ENCODE measurements at regions not wholly inside any gene's neighbourhood (a gene's known extent, or its start where the extent isn't known, plus 50 kb on each side); places are given as distances from the start of the nearest gene placed in this dataset.

DNA sequence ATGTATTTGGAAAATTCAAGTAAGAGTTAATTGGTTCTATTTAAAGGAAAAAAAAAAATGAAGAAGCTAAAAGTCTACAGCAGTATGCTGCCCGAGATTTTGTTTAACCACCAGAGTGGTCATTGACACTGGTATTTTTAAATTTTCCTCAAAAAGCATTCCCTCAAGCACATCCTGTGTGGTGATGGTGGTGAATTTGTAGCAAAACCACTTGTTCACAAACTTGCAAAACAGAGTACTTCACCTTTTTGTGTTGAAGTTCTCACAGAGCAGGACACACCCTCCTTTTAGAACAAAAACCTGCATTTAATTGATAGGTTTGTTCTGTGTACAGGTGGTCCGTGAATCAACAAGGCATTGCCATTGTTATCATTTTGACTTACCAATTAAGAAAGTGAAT is 374.2 kb downstream of the EFNA5 start:
- POLR2A ChIA-PET (ENCODE audit: unreplicated experiment), result no interaction called here
- H2BK5ac ChIP-seq (ENCODE audit: low read depth, low read length, poor library complexity, severe bottlenecking), result no peak overlapping the region
- no peak for ATAC-seq (ENCODE audit: low read depth)
- H2BK20ac ChIP-seq (ENCODE audit: low read depth, low read length), result no peak overlapping the region
- intact Hi-C loops (cut with micrococcal nuclease), result no loop called here
- WGBS, 2 experiments (ENCODE audit: extremely low coverage in 2 of 2, insufficient read length in 1 of 2), result no CpG with 5 or more reads among the region's 2 CpGs
- H4K5ac ChIP-seq (ENCODE audit: low read depth, low read length), result no peak overlapping the region
- H3K14ac ChIP-seq (replicated peaks; ENCODE audit: low read depth, low read length), result no peak overlapping the region
- no peak overlapping the region for H3K18ac ChIP-seq (ENCODE audit: low read depth, low read length)
- no peak overlapping the region for H3K4me2 ChIP-seq (ENCODE audit: low read depth, low read length)
- in situ Hi-C loops (cut with MboI; ENCODE audit: low sequenced_read_pairs), result no loop called here
- H2AK9ac ChIP-seq (replicated peaks; ENCODE audit: low read depth, low read length, poor library complexity), result no peak overlapping the region
- no peak overlapping the region for H2AK5ac ChIP-seq (ENCODE audit: low read depth, low read length)
- H3K79me1 ChIP-seq (ENCODE audit: low read depth in 1 of 2, low read length in 2 of 2), result no peaks in the 10 kb centered on the region
- H3K23ac ChIP-seq (ENCODE audit: low read depth, low read length), result no peak overlapping the region
- H3K4ac ChIP-seq (ENCODE audit: low read depth, low read length), result no peak overlapping the region
- no peaks in the 10 kb centered on the region for H3K27me3 ChIP-seq (ENCODE audit: control insufficient read depth, insufficient read depth, low read length)
- H3K56ac ChIP-seq (ENCODE audit: extremely low read depth, insufficient read depth, low read length), result no peak overlapping the region
- H3K9me1 ChIP-seq (ENCODE audit: insufficient read depth, low read length), result no peaks in the 10 kb centered on the region
- no TSS peak for BruUV-seq (replicated peaks)
- dilution Hi-C loops (cut with HindIII; ENCODE audit: low sequenced_read_pairs, unreplicated experiment), result no loop called here
- CTCF ChIA-PET, result interaction anchor here (0.7 kb wide), 1 partner anchor 575 kb away, joined by 3 read pairs; no protein-coding TSS in a partner anchor
- H2AFZ ChIP-seq (replicated peaks; ENCODE audit: low read length, poor library complexity), result no peak overlapping the region
- DNase-seq, result no peak
- no peaks in the 10 kb centered on the region for H3K9me3 ChIP-seq (ENCODE audit: control insufficient read depth, insufficient read depth, low read length)
- no peak overlapping the region for H4K8ac ChIP-seq (ENCODE audit: low read depth in 2 of 2, low read length in 2 of 2)
- H3K4me3 ChIP-seq (ENCODE audit: insufficient read depth, low read depth, low read length), result no peak overlapping the region
- no peak overlapping the region for H3K27ac ChIP-seq (ENCODE audit: insufficient read depth, low read length)
- no peaks in the 10 kb centered on the region for H4K20me1 ChIP-seq (ENCODE audit: insufficient read depth, low read length)
- no peaks in the 10 kb centered on the region for H3K36me3 ChIP-seq (ENCODE audit: control insufficient read depth, insufficient read depth, low read length)
- H3K4me1 ChIP-seq (ENCODE audit: control insufficient read depth, insufficient read depth, low read length), result peaks cover 2% of the 10 kb centered on the region; the same call in 1 of the 2 replicates
- TF ChIP-seq FOS (IDR thresholded peaks at IDR 0.05; ENCODE audit: low read depth, low read length) (no peak), RAD21 (IDR thresholded peaks at IDR 0.05; ENCODE audit: low read length) (no peak), RFX5 (IDR thresholded peaks at IDR 0.05; ENCODE audit: low read depth, low read length) (no peak), POLR2A (IDR thresholded peaks at IDR 0.05; ENCODE audit: low read depth, low read length) (no peak), MXI1 (IDR thresholded peaks at IDR 0.05; ENCODE audit: borderline replicate concordance, low read depth, low read length) (no peak), MAZ (IDR thresholded peaks at IDR 0.05; ENCODE audit: borderline replicate concordance, low read depth, low read length) (no peak), CHD1 (IDR thresholded peaks at IDR 0.05; ENCODE audit: low read depth, low read length) (no peak), BHLHE40 (IDR thresholded peaks at IDR 0.05; ENCODE audit: low read depth, low read length) (no peak), NFE2L2 (IDR thresholded peaks at IDR 0.05; ENCODE audit: low read depth, low read length) (no peak), MAFK (IDR thresholded peaks at IDR 0.05; ENCODE audit: low read depth, low read length) (no peak), CTCF (conservative IDR thresholded peaks at IDR 0.05; ENCODE audit: low read depth, low read length) (no peak), SMC3 (IDR thresholded peaks at IDR 0.05; ENCODE audit: low read depth, low read length) (no peak)
- TF ChIP-seq, protein P1, sequence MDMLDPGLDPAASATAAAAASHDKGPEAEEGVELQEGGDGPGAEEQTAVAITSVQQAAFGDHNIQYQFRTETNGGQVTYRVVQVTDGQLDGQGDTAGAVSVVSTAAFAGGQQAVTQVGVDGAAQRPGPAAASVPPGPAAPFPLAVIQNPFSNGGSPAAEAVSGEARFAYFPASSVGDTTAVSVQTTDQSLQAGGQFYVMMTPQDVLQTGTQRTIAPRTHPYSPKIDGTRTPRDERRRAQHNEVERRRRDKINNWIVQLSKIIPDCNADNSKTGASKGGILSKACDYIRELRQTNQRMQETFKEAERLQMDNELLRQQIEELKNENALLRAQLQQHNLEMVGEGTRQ (IDR thresholded peaks at IDR 0.05; ENCODE audit: low read depth, low read length), result no peak
- no peak overlapping the region for H2BK15ac ChIP-seq (ENCODE audit: low read depth, low read length)
- H3K9ac ChIP-seq (ENCODE audit: low read depth, low read length), result no peak overlapping the region
- H2BK120ac ChIP-seq (ENCODE audit: low read depth, low read length), result no peak overlapping the region
- no peak overlapping the region for H4K91ac ChIP-seq (ENCODE audit: insufficient read depth, low read depth, low read length)

All from IMR-90 (cell line).